ENCODE measurements at regions not wholly inside any gene's neighbourhood (a gene's known extent, or its start where the extent isn't known, plus 50 kb on each side); places are given as distances from the start of the nearest gene placed in this dataset.

DNA sequence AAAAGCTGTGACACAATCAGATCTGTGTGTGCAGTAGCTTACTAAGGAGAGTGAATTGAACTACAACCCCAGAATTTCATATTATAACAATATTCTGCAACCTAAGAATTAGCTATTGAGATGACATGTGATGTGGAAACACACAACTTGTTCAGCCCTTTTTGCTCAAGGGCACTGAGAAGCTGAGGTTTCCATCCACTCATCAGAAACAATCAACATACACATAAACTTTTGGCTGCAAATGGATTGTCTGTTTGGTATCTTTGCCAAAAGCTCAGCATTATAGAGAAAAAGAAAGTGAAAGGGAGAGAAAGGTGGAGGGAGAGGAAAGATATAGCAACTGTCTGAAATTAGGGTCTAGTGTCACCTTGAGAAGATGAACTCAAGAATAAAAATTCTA is 117.2 kb upstream of the KLF7 start:
- TF ChIP-seq TAF1 (IDR thresholded peaks at IDR 0.05; ENCODE audit: borderline replicate concordance, insufficient read depth, low read length), result no peak
- TF ChIP-seq POLR2AphosphoS5 (IDR thresholded peaks at IDR 0.05; ENCODE audit: low read depth, low read length), result no peak
- TF ChIP-seq, protein P1, sequence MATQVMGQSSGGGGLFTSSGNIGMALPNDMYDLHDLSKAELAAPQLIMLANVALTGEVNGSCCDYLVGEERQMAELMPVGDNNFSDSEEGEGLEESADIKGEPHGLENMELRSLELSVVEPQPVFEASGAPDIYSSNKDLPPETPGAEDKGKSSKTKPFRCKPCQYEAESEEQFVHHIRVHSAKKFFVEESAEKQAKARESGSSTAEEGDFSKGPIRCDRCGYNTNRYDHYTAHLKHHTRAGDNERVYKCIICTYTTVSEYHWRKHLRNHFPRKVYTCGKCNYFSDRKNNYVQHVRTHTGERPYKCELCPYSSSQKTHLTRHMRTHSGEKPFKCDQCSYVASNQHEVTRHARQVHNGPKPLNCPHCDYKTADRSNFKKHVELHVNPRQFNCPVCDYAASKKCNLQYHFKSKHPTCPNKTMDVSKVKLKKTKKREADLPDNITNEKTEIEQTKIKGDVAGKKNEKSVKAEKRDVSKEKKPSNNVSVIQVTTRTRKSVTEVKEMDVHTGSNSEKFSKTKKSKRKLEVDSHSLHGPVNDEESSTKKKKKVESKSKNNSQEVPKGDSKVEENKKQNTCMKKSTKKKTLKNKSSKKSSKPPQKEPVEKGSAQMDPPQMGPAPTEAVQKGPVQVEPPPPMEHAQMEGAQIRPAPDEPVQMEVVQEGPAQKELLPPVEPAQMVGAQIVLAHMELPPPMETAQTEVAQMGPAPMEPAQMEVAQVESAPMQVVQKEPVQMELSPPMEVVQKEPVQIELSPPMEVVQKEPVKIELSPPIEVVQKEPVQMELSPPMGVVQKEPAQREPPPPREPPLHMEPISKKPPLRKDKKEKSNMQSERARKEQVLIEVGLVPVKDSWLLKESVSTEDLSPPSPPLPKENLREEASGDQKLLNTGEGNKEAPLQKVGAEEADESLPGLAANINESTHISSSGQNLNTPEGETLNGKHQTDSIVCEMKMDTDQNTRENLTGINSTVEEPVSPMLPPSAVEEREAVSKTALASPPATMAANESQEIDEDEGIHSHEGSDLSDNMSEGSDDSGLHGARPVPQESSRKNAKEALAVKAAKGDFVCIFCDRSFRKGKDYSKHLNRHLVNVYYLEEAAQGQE (IDR thresholded peaks at IDR 0.05; ENCODE audit: insufficient read depth in 1 of 2, low read depth in 2 of 2, low read length in 2 of 2), result no peak
